ENCODE measurements at regions not wholly inside any gene's neighbourhood (a gene's known extent, or its start where the extent isn't known, plus 50 kb on each side); places are given as distances from the start of the nearest gene placed in this dataset.
"Not testable (repeated sequence)": the region's sequence is repeated elsewhere in the genome, so short reads cannot be mapped to it uniquely, and the experiment has no call there.

DNA sequence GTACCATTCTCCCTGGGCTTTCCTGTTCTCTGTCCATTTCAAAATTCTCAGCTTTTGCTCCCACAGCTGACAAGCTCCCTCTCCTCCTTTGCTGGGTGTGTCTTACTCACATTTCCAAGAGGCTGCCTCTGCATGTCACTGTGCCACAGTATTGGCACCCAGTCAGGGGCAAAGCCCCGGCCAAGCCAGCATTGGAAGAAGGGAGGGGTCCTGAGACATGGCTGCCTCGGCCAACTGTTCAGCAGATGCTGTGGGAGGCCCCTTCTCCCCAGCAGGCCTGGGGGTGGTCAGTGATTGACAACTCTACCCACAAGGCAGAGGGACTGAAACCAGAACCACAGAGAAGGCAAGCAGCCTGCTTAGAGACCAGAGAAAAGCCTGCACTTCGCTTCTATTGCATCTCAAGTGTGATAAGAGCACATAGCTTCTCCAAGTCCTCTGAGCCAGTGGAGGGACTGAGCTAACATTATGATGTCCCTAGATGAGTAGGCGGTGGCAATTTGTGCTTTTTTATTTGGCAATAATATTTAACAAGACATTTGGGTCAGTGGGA lies 294.1 kb downstream of the SIPA1L2 start:
- TF ChIP-seq, protein P1, sequence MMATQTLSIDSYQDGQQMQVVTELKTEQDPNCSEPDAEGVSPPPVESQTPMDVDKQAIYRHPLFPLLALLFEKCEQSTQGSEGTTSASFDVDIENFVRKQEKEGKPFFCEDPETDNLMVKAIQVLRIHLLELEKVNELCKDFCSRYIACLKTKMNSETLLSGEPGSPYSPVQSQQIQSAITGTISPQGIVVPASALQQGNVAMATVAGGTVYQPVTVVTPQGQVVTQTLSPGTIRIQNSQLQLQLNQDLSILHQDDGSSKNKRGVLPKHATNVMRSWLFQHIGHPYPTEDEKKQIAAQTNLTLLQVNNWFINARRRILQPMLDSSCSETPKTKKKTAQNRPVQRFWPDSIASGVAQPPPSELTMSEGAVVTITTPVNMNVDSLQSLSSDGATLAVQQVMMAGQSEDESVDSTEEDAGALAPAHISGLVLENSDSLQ (IDR thresholded peaks at IDR 0.05): no peak
- TF ChIP-seq TARDBP (IDR thresholded peaks at IDR 0.05) (no peak), NFRKB (IDR thresholded peaks at IDR 0.05) (no peak), ZNF384 (IDR thresholded peaks at IDR 0.05) (no peak), HDGF (IDR thresholded peaks at IDR 0.05; ENCODE audit: borderline replicate concordance) (no peak), CTBP1 (IDR thresholded peaks at IDR 0.05; ENCODE audit: borderline replicate concordance) (no peak), ELF4 (IDR thresholded peaks at IDR 0.05) (no peak), LEF1 (IDR thresholded peaks at IDR 0.05; ENCODE audit: borderline replicate concordance) (no peak), FOXA1 (IDR thresholded peaks at IDR 0.05) (no peak), FOXM1 (IDR thresholded peaks at IDR 0.05; ENCODE audit: borderline replicate concordance) (no peak), SP1 (IDR thresholded peaks at IDR 0.05) (no peak), FOXK2 (IDR thresholded peaks at IDR 0.05) (no peak), SUZ12 (IDR thresholded peaks at IDR 0.05) (no peak), ARNT (IDR thresholded peaks at IDR 0.05) (no peak), BHLHE40 (IDR thresholded peaks at IDR 0.05; ENCODE audit: borderline replicate concordance) (no peak), L3MBTL2 (conservative IDR thresholded peaks at IDR 0.05) (no peak)
- DNase-seq (ENCODE audit: extremely low spot score): no peak
- ChIA-PET POLR2A (no interaction called here), CTCF (interaction anchor here (0.6 kb wide), 1 partner anchor 392 kb away, joined by 3 read pairs; no protein-coding TSS in a partner anchor)

DNA sequence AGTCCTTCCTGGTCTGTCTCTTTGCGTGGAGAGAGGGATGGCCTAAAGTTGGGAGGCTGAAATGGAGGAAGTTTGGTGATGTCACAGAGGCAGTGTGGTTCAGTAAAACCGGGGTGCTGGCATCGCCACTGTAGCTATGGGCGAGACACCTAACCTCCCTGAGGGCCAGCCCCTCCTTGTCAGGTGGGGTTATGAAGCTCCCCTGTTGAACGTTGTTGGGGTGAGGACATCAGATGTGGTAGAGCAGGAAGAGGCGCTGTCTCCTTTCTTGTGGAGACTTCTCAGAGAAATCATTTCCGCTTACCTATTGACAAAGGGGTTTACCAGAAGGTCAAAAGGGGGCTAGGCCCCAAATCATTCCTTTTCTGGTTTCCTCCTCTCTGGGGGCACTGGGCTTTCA lies 294.7 kb downstream of the SIPA1L2 start:
- ChIA-PET CTCF (no interaction called here), POLR2A (no interaction called here)
- no peak for DNase-seq (ENCODE audit: extremely low spot score)
- TF ChIP-seq SP1 (IDR thresholded peaks at IDR 0.05) (no peak), NFRKB (IDR thresholded peaks at IDR 0.05) (no peak)

GRCh38 chr1:232334811-232335210 lies 295.1 kb downstream of the SIPA1L2 start:
- CTCF ChIA-PET: no interaction called here
- TF ChIP-seq ELF4 (IDR thresholded peaks at IDR 0.05): no peak
- no peak for TF ChIP-seq ARNT (IDR thresholded peaks at IDR 0.05)
- no peak for TF ChIP-seq L3MBTL2 (conservative IDR thresholded peaks at IDR 0.05)
- no peak for TF ChIP-seq FOXK2 (IDR thresholded peaks at IDR 0.05)
- TF ChIP-seq, protein P1 (IDR thresholded peaks at IDR 0.05): no peak
- no peak for TF ChIP-seq LEF1 (IDR thresholded peaks at IDR 0.05; ENCODE audit: borderline replicate concordance)
- no peak for TF ChIP-seq SUZ12 (IDR thresholded peaks at IDR 0.05)
- TF ChIP-seq HDGF (IDR thresholded peaks at IDR 0.05; ENCODE audit: borderline replicate concordance): no peak
- no peak for TF ChIP-seq ZNF384 (IDR thresholded peaks at IDR 0.05)
- TF ChIP-seq NFRKB (IDR thresholded peaks at IDR 0.05): no peak
- TF ChIP-seq CTBP1 (IDR thresholded peaks at IDR 0.05; ENCODE audit: borderline replicate concordance): no peak
- TF ChIP-seq BHLHE40 (IDR thresholded peaks at IDR 0.05; ENCODE audit: borderline replicate concordance): no peak
- no peak for TF ChIP-seq SP1 (IDR thresholded peaks at IDR 0.05)
- TF ChIP-seq FOXM1 (IDR thresholded peaks at IDR 0.05; ENCODE audit: borderline replicate concordance): no peak
- no peak for TF ChIP-seq FOXA1 (IDR thresholded peaks at IDR 0.05)
- no peak for TF ChIP-seq TARDBP (IDR thresholded peaks at IDR 0.05)
- POLR2A ChIA-PET: no interaction called here
- no peak for DNase-seq (ENCODE audit: extremely low spot score)

GRCh38 chr1:232334246-232334645 lies 295.7 kb downstream of the SIPA1L2 start:
- DNase-seq (ENCODE audit: extremely low spot score): no peak
- POLR2A ChIA-PET: no interaction called here
- CTCF ChIA-PET: no interaction called here
- TF ChIP-seq CTBP1 (IDR thresholded peaks at IDR 0.05; ENCODE audit: borderline replicate concordance): no peak

DNA sequence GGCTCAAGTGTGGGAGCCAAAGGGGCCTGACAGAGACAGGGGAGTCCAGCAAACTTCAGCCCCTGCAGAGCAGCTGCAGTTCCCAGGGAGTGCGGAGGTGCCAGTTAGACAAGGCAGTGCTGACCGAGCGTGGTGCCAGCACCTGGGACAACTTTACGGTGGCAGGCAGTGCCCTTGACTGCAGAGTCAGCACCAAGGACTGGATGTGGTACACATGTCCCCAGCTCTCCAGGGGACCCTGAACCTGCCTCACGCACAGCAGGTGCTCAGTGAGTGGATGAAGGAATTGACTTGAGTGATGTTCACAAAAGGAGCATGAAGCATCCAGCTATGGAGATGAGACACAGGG lies 296.5 kb downstream of the SIPA1L2 start:
- no peak for DNase-seq (ENCODE audit: extremely low spot score)
- TF ChIP-seq ELF4 (IDR thresholded peaks at IDR 0.05) (no peak), HDGF (IDR thresholded peaks at IDR 0.05; ENCODE audit: borderline replicate concordance) (no peak), ARNT (IDR thresholded peaks at IDR 0.05) (no peak), BHLHE40 (IDR thresholded peaks at IDR 0.05; ENCODE audit: borderline replicate concordance) (no peak)
- CTCF ChIA-PET: no interaction called here
- POLR2A ChIA-PET: no interaction called here

GRCh38 chr1:232332710-232333418 lies 297.1 kb downstream of the SIPA1L2 start:
- CTCF ChIA-PET; DNase-seq (ENCODE audit: extremely low spot score); POLR2A ChIA-PET: not testable (repeated sequence)

GRCh38 chr1:232329103-232329813 lies 300.7 kb downstream of the SIPA1L2 start:
- no peak for TF ChIP-seq CTBP1 (IDR thresholded peaks at IDR 0.05; ENCODE audit: borderline replicate concordance)
- TF ChIP-seq NFRKB (IDR thresholded peaks at IDR 0.05): no peak
- no peak for TF ChIP-seq TARDBP (IDR thresholded peaks at IDR 0.05)
- no peak for TF ChIP-seq SP1 (IDR thresholded peaks at IDR 0.05)
- no peak for TF ChIP-seq FOXK2 (IDR thresholded peaks at IDR 0.05)
- TF ChIP-seq ELF4 (IDR thresholded peaks at IDR 0.05): no peak
- CTCF ChIA-PET: no interaction called here
- no peak for DNase-seq (ENCODE audit: extremely low spot score)
- POLR2A ChIA-PET: no interaction called here
